G401.6 (cell line): ENCODE measurements at regions not wholly inside any gene's neighbourhood (a gene's known extent, or its start where the extent isn't known, plus 50 kb on each side); places are given as distances from the start of the nearest gene placed in this dataset.
"Not testable (repeated sequence)": the region's sequence is repeated elsewhere in the genome, so short reads cannot be mapped to it uniquely, and the experiment has no call there.

Experiments
- FAIRE-seq: peaks from 2 replicates; lab custom pipeline; 2012; peaks lifted over from hg19 to GRCh38; lab: Jason Lieb, UNC

GRCh38 chrX:113300580-113300979 lies 459.9 kb upstream of the AMOT start:
- no peak for FAIRE-seq

DNA sequence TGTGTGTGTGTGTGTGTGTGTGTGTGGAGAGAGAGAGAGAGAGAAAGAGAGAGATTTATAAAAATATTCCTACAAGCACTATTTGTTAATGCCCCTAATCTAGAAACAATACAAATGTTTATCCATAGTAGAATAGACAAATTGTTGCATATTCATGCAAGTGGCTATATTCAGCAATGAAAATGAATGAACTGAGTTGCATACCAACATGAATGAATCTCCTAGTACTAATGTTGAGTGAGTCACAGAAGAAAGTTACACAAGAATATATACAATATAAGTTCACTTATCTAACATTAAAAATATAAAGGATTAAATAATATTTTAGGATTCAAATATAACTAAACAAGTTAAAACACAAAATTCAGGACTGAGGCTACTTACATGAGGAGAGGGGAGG lies 456.8 kb upstream of the AMOT start:
- FAIRE-seq = no peak

DNA sequence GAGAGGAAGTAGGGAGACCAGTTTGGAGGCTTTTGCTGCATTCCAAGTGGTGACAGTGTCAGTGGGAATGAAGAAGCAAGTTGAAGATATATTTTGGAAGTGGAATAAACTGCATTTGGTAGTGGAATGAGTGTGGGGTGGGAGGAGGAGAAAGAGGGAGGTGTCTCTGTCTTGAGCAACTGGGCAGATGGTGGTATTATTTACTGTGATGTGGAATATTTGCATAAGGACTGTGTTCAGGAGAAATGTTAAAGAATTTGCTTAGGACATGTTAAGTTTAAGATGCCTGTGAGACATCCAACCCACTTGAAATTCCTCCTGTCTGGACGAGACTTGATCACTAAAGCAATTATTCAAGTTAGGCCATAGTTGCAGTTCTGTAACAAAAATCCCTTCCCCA lies 448.9 kb upstream of the AMOT start:
- FAIRE-seq = no peak

- no peak for FAIRE-seq
Observed at GRCh38 chrX:113287761-113288160, 447.1 kb upstream of the AMOT start.

DNA sequence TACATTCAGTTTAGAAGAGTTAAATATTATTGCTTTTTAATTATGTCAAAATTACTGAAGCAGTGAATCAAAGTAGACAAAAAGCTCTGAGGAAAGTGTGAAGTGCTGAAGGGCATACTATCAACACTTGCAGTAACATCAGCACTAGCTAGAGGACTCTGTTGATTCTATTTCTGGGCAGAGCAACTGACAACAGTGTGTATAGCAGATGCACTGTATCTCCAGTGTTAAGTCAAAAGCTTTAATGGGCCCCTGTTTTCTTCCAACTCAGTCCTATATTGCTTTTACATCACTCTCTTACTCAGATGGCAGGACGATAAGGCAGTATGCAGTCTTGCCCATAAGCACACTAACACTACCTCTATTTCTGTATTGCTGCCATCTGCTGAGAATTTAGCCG lies 435.2 kb upstream of the AMOT start:
- FAIRE-seq = no peak

- no peak for FAIRE-seq
Observed at GRCh38 chrX:113274791-113275190, 434.2 kb upstream of the AMOT start.

DNA sequence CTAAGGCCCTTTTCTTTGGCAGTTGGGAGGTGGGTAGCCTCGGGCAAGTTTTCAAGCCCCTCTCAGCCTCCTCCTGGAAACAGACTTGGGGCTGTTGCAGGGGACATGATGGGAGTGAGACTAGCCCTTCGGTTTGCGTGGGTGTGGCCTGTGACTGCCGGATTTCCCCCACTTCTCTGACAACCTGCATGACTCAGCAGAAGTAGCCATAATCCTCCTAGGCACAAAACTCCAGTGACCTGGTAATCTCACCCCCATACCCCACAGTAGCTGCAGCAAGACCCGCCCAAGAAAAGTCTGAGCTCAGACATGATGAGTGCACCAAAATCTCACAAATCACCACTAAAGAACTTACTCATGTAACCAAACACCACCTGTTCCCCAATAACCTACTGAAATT lies 433.7 kb upstream of the AMOT start:
- FAIRE-seq = no peak

- no peak for FAIRE-seq
Observed at GRCh38 chrX:113269203-113269602, 428.6 kb upstream of the AMOT start.

DNA sequence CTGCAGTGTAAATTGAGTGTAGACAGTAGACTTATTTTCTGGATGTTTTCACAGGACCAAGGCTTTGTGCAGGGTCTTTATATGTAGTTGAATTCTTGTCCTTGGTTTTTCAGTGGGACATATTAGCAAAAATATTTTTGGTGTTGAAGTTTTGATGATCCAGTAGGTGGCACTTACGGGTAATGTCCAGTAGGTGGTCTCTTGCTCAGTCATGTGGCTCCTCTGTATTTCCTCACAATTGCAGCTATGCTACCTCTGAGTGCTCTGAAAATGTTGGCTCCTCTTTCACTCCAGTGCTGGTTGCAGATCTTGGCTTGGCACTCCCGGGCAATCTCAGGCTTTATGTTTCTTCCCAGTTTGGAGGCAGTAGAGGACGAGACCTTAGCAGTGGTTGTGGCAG lies 419.8 kb upstream of the AMOT start:
- no peak for FAIRE-seq

DNA sequence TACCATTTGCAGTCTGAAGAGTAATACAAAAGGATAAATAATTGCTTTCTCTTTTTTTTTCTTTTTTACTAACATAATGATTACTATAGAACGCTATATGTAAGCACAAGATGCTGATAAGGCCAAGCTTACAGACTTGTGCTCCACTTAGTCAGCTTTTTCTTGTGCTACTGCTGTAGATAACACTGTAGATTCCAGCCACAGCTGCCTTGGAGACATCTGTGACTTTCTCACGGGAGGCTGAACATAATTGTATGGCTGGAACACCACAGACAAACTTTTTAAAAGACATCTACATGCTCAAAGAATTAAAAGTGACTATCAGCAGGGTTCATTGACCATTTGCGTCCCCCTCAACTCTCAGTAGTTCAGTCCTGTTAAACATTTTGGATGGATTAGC lies 381.7 kb upstream of the AMOT start:
- FAIRE-seq = no peak

DNA sequence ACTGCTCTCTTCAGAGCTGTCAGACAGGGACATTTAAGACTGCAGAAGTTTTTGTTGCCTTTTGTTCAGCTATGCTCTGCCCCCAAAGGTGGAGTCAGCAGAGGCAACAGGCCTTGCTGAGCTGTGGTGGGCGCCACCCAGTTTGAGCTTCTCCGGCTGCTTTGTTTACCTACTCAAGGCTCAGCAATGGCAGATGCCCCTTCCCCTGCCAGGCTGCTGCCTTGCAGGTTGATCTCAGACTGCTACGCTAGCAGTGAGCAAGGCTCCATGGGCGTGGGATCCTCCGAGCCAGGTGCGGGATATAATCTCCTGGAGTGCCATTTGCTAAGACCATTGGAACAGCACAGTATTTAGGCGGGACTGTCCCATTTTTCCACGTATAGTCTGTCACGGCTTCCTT lies 371.4 kb upstream of the AMOT start:
- FAIRE-seq = no peak

DNA sequence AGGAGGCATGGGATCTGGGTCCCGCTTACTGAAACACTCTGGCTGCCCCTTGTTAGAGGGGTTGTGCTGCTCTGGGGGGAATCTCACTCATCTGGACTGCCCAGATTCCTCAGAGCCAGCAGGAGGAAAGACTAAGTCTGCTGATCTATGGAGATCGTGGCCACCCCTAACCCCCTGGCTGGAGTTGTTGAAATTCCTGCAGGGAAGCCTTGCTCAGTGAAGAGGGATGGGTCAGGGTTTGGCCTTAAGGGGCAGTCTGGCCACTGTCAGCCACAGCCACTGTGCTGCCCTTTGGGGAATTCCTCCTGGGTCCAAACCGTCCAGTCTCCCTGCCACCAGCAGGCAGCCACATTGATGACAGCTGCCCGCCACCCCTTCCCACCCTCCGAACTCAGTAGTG lies 362.0 kb upstream of the AMOT start:
- FAIRE-seq = no peak

- FAIRE-seq = no peak
Observed at GRCh38 chrX:113195949-113196348, 355.3 kb upstream of the AMOT start.

DNA sequence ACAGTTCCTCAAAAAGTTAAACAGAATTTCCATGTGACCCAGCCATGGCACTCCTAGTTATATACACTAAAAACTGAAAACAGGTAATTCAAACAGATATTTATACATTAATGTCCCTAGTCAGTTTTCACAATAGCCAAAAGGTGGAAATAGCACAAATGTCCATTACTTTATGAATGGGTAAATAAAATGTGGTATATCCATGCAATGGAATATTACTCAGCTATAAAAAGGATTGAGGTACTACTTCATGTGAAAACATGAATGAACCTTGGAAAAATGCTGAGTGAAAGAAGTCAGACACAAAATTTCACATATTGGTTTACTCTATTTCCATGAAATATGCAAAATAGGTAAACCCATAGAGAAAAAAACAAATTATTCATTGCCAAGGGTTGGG lies 351.8 kb upstream of the AMOT start:
- no peak for FAIRE-seq

DNA sequence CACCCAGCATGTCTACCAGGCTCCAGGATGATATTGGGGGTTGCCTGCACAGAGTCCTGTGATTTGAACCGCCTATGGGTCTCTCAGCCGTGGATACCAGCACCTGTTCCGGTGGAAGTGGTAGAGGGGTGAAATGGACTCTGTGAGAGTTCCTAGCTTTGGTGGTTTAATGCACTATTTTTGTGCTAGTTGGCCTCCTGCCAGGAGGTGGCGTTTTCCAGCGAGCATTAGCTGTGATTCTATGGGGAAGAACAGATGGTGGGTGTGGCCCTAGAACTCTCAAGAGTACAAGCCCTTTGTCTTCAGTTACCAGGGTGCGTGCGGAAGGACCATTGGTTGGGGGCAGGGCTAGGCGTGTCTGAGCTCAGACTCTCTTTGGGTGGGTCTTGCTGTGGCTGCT lies 316.9 kb upstream of the AMOT start:
- no peak for FAIRE-seq

- FAIRE-seq = not testable (repeated sequence)
Observed at GRCh38 chrX:113154315-113154714, 313.7 kb upstream of the AMOT start.

- FAIRE-seq = no peak
Observed at GRCh38 chrX:113136836-113137235, 296.2 kb upstream of the AMOT start.

GRCh38 chrX:113133316-113133715 lies 292.7 kb upstream of the AMOT start:
- no peak for FAIRE-seq

GRCh38 chrX:113124693-113125092 lies 284.1 kb upstream of the AMOT start:
- no peak for FAIRE-seq

DNA sequence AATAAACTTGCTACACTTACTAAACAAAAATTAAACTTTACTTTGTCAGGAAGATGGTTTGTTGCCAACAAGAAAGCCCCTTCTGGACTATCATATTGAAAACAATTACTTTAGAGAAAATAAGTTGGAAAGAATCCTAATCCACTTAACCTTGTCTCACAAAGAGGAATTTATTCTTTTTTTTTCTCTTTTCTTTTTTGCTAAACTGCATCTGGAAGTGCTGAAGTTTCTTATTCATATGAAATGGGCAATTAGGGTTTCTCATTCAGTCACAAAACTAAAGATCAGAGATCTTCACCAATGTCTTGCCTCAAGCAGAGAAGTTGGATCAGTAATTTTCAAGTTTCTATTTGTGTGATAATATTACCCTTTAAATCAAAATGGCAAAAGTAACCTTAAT lies 234.9 kb upstream of the AMOT start:
- FAIRE-seq = no peak

DNA sequence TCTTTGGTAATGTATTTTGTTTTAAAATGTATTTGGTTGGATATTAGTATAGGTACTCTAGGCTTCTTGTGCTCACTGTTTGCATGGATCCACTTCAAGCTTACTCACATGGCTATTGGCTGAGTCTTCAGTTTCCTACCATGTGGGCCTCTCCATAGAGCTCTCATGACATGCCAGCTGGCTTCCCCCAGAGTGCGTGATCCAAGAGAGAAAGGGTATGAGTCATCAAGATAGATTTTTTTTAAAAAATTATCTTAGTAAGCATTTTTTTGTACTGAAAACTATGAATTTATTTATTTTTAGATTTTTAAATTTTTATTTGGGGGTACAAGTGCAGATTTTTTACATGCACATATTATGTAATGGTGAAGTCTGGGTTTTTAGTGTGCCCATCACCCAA lies 219.1 kb upstream of the AMOT start:
- FAIRE-seq = no peak

GRCh38 chrX:113058634-113059033 lies 218.0 kb upstream of the AMOT start:
- no peak for FAIRE-seq

- no peak for FAIRE-seq
Observed at GRCh38 chrX:113048896-113049295, 208.3 kb upstream of the AMOT start.

DNA sequence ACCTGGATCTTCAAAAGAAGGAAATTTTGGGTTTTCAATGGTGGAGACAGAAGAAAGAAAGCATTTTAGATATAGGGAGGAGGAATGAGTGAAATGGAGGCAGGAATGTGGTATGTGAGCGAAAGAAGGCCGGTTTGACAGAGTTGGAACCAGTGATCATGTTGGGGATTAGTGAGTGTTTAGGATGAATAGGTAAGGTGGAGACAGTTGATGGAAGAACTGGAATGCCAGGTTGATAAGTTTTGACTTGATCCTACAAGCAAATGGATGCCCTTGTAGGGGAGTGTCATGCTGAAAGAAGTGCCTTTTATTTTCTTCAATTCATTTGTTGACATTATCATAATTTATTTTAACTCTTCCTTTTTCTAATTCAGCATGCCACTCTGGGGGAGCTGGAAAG lies 207.8 kb upstream of the AMOT start:
- no peak for FAIRE-seq

- FAIRE-seq = no peak
Observed at GRCh38 chrX:113033966-113034680, 193.5 kb upstream of the AMOT start.
